ENCODE measurements at regions not wholly inside any gene's neighbourhood (a gene's known extent, or its start where the extent isn't known, plus 50 kb on each side); places are given as distances from the start of the nearest gene placed in this dataset.

DNA sequence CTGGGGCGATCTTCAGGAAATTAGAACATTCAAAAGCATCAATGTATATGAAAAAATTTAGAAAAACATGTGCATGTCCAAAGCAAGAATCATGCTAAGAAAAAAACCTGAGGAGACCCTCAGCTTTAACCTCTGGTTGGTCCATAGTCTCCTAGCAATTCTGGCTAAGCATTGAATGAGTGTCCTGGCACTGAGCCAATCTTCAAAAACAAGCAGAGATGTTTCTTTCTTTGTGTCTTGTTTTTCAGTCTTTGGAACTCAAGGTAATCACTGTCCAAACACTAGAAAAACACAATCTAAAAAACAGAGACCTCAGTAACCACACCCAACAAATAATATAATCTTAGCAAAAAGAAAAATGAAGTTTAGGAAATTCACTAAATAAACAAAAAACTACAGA, 205.4 kb upstream of the CARD18 start:
- FAIRE-seq (no peak), ATAC-seq (no peak), DNase-seq (no peak)
- intact Hi-C loops (cut with DNase I), result no loop called here
- Histone ChIP-seq H3K4me3 (no peak overlapping the region), H3K36me3 (no peaks in the 10 kb centered on the region), H3K27ac (no peak overlapping the region), H3K27me3 (no peaks in the 10 kb centered on the region), H3K9me3 (no peaks in the 10 kb centered on the region), H3K4me1 (no peaks in the 10 kb centered on the region)
- 83 to 94% methylated on average over 1 of the region's 1 CpG for WGBS, 2 donors
- TF ChIP-seq, protein P1, sequence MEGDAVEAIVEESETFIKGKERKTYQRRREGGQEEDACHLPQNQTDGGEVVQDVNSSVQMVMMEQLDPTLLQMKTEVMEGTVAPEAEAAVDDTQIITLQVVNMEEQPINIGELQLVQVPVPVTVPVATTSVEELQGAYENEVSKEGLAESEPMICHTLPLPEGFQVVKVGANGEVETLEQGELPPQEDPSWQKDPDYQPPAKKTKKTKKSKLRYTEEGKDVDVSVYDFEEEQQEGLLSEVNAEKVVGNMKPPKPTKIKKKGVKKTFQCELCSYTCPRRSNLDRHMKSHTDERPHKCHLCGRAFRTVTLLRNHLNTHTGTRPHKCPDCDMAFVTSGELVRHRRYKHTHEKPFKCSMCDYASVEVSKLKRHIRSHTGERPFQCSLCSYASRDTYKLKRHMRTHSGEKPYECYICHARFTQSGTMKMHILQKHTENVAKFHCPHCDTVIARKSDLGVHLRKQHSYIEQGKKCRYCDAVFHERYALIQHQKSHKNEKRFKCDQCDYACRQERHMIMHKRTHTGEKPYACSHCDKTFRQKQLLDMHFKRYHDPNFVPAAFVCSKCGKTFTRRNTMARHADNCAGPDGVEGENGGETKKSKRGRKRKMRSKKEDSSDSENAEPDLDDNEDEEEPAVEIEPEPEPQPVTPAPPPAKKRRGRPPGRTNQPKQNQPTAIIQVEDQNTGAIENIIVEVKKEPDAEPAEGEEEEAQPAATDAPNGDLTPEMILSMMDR (IDR thresholded peaks at IDR 0.05), result no peak

DNA sequence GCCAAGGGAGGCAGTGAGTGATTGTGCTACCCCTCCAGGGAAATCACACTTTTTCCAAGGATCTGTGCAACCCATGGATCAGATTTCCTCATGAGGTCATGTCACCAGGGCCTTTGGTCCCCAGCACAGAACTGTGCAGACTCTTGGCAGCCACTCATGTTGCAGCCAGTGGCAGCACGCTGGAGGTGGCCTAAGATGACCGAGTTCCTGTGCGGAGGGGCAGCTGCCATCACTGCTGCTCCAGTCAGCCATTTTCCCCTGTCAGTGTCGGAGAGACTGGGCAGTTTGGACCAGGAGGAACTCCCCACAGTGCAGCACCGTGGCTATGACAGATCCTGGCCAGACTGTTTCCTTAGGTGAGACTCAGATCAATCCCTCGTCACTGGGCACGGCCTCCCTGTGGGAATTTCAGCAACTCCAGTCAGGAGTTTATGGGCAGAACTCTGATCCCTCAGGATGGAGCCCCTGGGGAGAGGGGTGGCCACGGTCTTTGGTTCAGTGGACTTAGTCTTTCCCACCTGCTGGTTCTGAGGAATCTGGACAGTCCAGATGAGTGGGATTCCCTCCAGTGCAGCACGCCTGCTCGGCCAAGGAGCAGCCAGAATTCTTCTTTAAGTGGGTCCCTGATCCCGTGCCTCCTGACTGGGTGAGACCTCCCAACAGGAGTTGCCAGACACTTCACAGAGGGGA, 194.6 kb upstream of the CARD18 start:
- 87% methylated on average over 11 of the region's 11 CpGs for WGBS, 2 donors
- ATAC-seq (peak in 3 of 4 donors; percentile 20 to 45 (median 45)), FAIRE-seq (no peak), DNase-seq (peak in 2 of 6 donors; percentile 10 to 25)
- no peaks in the 10 kb centered on the region for H3K36me3 ChIP-seq
- H3K4me1 ChIP-seq, result no peaks in the 10 kb centered on the region
- no peaks in the 10 kb centered on the region for H3K27me3 ChIP-seq
- intact Hi-C loops (cut with DNase I), result no loop called here
- no peak overlapping the region for H3K27ac ChIP-seq
- TF ChIP-seq, protein P1 (IDR thresholded peaks at IDR 0.05), result no peak
- H3K9me3 ChIP-seq, result no peaks in the 10 kb centered on the region
- no peak overlapping the region for H3K4me3 ChIP-seq

DNA sequence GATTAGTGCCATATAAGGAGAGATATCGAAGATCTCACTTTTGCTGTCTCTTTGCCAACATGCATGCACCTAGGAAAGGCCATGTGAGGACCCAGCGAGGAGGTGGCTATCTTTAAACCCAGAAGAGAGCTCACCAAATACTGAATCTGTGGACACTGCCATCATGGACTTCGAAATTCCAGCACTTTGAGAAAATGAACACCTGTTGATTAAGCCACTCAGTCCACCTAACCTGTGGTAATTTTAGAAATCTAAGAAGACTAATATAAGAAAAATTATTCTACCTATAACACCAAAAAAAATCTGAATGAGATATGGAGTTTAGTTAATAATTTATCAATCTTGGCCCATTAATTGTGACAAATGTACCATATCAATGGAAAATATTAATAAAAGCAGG, 193.6 kb upstream of the CARD18 start:
- ATAC-seq, result peak; percentile 65 to 78 (median 70)
- intact Hi-C loops (cut with DNase I), result no loop called here
- Histone ChIP-seq H3K4me3 (no peak overlapping the region), H3K27me3 (no peaks in the 10 kb centered on the region), H3K27ac (no peak overlapping the region), H3K36me3 (no peaks in the 10 kb centered on the region), H3K9me3 (no peaks in the 10 kb centered on the region), H3K4me1 (no peaks in the 10 kb centered on the region)
- DNase-seq, result peak in 1 of 6 donors; percentile 27
- FAIRE-seq, result no peak
- 30 to 49% methylated on average over 3 of the region's 3 CpGs for WGBS, 2 donors
- TF ChIP-seq, protein P1 (IDR thresholded peaks at IDR 0.05), result no peak

DNA sequence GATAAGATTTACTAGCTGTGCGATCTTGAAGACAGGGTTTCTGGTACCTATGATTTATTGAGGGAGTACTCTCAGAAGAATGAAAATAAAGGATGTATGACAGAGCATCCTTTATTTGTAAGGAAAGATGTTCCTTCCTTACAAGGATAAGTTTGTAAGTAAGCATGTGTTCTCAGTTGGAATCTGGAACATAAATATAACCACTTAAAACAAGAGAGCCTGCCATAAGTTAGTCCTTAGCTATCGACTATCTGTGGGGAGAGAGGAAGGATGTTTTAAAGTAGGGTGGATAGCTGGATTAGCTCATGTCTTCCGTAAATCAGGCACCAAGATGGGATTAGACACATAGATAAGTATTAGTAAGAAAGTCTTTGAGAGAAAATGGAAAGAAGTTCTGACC, 192.6 kb upstream of the CARD18 start:
- no peak for ATAC-seq
- Histone ChIP-seq H3K27ac (no peak overlapping the region), H3K4me1 (no peaks in the 10 kb centered on the region), H3K36me3 (no peaks in the 10 kb centered on the region), H3K27me3 (no peaks in the 10 kb centered on the region), H3K4me3 (no peak overlapping the region), H3K9me3 (no peaks in the 10 kb centered on the region)
- no peak for FAIRE-seq
- 84 to 89% methylated on average over 3 of the region's 3 CpGs for WGBS, 2 donors
- TF ChIP-seq, protein P1 (IDR thresholded peaks at IDR 0.05), result no peak
- DNase-seq, result no peak
- intact Hi-C loops (cut with DNase I), result no loop called here

DNA sequence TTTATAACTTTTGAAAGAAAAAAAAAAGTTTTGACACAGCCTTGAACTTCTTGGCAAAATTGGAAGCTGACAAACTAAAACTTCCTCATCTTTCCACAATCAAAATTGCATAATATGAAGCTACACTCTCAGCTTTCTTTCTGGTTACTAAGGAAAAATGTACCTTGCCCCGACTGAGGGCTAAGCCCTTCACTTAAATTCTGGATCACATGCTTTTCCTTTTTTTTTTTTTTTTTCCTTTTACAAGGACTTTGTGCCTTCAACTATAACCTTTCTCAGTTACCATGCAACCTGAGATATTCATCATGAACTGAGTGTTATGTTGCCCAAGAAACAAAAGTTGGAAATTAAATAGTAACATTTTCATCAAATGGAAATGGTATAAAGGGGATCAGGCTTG, 188.5 kb upstream of the CARD18 start:
- no peak overlapping the region for H3K4me3 ChIP-seq
- no peaks in the 10 kb centered on the region for H3K9me3 ChIP-seq
- DNase-seq (no peak), ATAC-seq (no peak), FAIRE-seq (no peak)
- no peaks in the 10 kb centered on the region for H3K4me1 ChIP-seq
- H3K27me3 ChIP-seq, result no peaks in the 10 kb centered on the region
- no peaks in the 10 kb centered on the region for H3K36me3 ChIP-seq
- TF ChIP-seq, protein P1 (IDR thresholded peaks at IDR 0.05), result no peak
- intact Hi-C loops (cut with DNase I), result no loop called here
- WGBS, 2 donors, result 27 to 48% methylated on average over 1 of the region's 1 CpG
- no peak overlapping the region for H3K27ac ChIP-seq
